GM12891 (cell line): ENCODE measurements at regions not wholly inside any gene's neighbourhood (a gene's known extent, or its start where the extent isn't known, plus 50 kb on each side); places are given as distances from the start of the nearest gene placed in this dataset.

Experiments
- DNase-seq: peaks from one replicate; pipeline ENCODE4 v3.0.0; 2011; ENCODE audit warnings: low spot score; ENCODE audit not compliant: insufficient read length
- FAIRE-seq: peaks from 2 replicates; lab custom pipeline; 2011; peaks lifted over from hg19 to GRCh38; lab: Jason Lieb, UNC
- PAX5 ChIP-seq: IDR thresholded peaks from 2 replicates; pipeline ENCODE4 v1.6.1; 2011; ENCODE audit warnings: low read length, moderate library complexity, mild to moderate bottlenecking; ENCODE audit not compliant: insufficient read depth, severe bottlenecking
- POLR2A ChIP-seq: IDR thresholded peaks from 2 replicates; pipeline ENCODE4 v1.6.1; 2011; ENCODE audit warnings: low read depth, low read length, control low read depth
- POLR2AphosphoS5 ChIP-seq: IDR thresholded peaks from 2 replicates; pipeline ENCODE4 v1.6.1; 2011; ENCODE audit warnings: low read depth, low read length, control low read depth
- POU2F2 ChIP-seq: IDR thresholded peaks from 2 replicates; pipeline ENCODE4 v1.6.1; 2011; ENCODE audit warnings: low read depth, mild to moderate bottlenecking, control low read depth, low read length, moderate library complexity
- SPI1 ChIP-seq: IDR thresholded peaks from 2 replicates; pipeline ENCODE4 v1.6.1; 2011; ENCODE audit warnings: low read depth, low read length, control low read depth
- TAF1 ChIP-seq: IDR thresholded peaks from 2 replicates; pipeline ENCODE4 v1.6.1; 2011; ENCODE audit warnings: low read depth, low read length, control low read depth

- FAIRE-seq: no peak
- TF ChIP-seq TAF1: no peak
- TF ChIP-seq POU2F2: no peak
- TF ChIP-seq POLR2A: no peak
- TF ChIP-seq PAX5: no peak
- no peak for TF ChIP-seq SPI1
- TF ChIP-seq POLR2AphosphoS5: no peak
- no peak for DNase-seq
These were observed 73.9 kb downstream of the RMI1 start for GRCh38 chr9:84054341-84055010.

- no peak for DNase-seq
- FAIRE-seq: no peak
- no peak for TF ChIP-seq POU2F2
- TF ChIP-seq SPI1: no peak
- TF ChIP-seq TAF1: no peak
- TF ChIP-seq PAX5: no peak
- no peak for TF ChIP-seq POLR2A
These were observed 77.1 kb downstream of the RMI1 start for GRCh38 chr9:84057662-84058061.

- DNase-seq: no peak
- TF ChIP-seq SPI1 (no peak), POU2F2 (no peak), POLR2AphosphoS5 (no peak), TAF1 (no peak), POLR2A (no peak), PAX5 (no peak)
- no peak for FAIRE-seq
These were observed 79.3 kb downstream of the RMI1 start for GRCh38 chr9:84059936-84060335.

- no peak for FAIRE-seq
- no peak for DNase-seq
- TF ChIP-seq POLR2A (no peak), PAX5 (no peak), TAF1 (no peak), POLR2AphosphoS5 (no peak)
These were observed 81.1 kb downstream of the RMI1 start for GRCh38 chr9:84061613-84062193.

GRCh38 chr9:84062538-84062937 lies 81.9 kb downstream of the RMI1 start:
- FAIRE-seq: no peak
- DNase-seq: no peak
- TF ChIP-seq POLR2A (no peak), SPI1 (no peak)

- TF ChIP-seq TAF1 (no peak), POLR2AphosphoS5 (no peak), POU2F2 (no peak), POLR2A (no peak), PAX5 (no peak), SPI1 (no peak)
- FAIRE-seq: no peak
- DNase-seq: no peak
These were observed 87.2 kb downstream of the RMI1 start for GRCh38 chr9:84067821-84068220.

GRCh38 chr9:84068872-84069271 lies 88.3 kb downstream of the RMI1 start:
- TF ChIP-seq TAF1 (no peak), SPI1 (no peak), PAX5 (no peak), POLR2AphosphoS5 (no peak), POLR2A (no peak), POU2F2 (no peak)
- DNase-seq: no peak
- FAIRE-seq: no peak

- TF ChIP-seq POLR2AphosphoS5: no peak
- TF ChIP-seq POLR2A: no peak
- TF ChIP-seq TAF1: no peak
- TF ChIP-seq SPI1: no peak
- TF ChIP-seq PAX5: no peak
- TF ChIP-seq POU2F2: no peak
- no peak for FAIRE-seq
- no peak for DNase-seq
These were observed 90.0 kb downstream of the RMI1 start for GRCh38 chr9:84070590-84070989.

- FAIRE-seq: no peak
- TF ChIP-seq POLR2A (no peak), TAF1 (no peak)
- no peak for DNase-seq
These were observed 92.1 kb downstream of the RMI1 start for GRCh38 chr9:84072621-84073180.

GRCh38 chr9:84075004-84075403 lies 94.4 kb downstream of the RMI1 start:
- TF ChIP-seq POLR2AphosphoS5: no peak
- TF ChIP-seq POLR2A: no peak
- peak; percentile 32; the same call in 1 of the 2 replicates for TF ChIP-seq SPI1
- no peak for TF ChIP-seq PAX5
- no peak for TF ChIP-seq POU2F2
- DNase-seq (no peak), FAIRE-seq (no peak)
